ENCODE measurements at regions not wholly inside any gene's neighbourhood (a gene's known extent, or its start where the extent isn't known, plus 50 kb on each side); places are given as distances from the start of the nearest gene placed in this dataset.

- DNase-seq = no peak
Observed at GRCh38 chr3:81932681-81933080, 171.2 kb upstream of the GBE1 start.

GRCh38 chr3:81931265-81932251, 170.1 kb upstream of the GBE1 start:
- DNase-seq = no peak

- no peak for DNase-seq
Observed at GRCh38 chr3:81929697-81930096, 168.3 kb upstream of the GBE1 start.

- no peak for DNase-seq
Observed at GRCh38 chr3:81927811-81928210, 166.4 kb upstream of the GBE1 start.

GRCh38 chr3:81925385-81925784, 163.9 kb upstream of the GBE1 start:
- no peak for DNase-seq

- DNase-seq = no peak
Observed at GRCh38 chr3:81923038-81923437, 161.6 kb upstream of the GBE1 start.

- no peak for DNase-seq
Observed at GRCh38 chr3:81922404-81922803, 161.0 kb upstream of the GBE1 start.

- DNase-seq = no peak
Observed at GRCh38 chr3:81920816-81921215, 159.4 kb upstream of the GBE1 start.

- DNase-seq = no peak
Observed at GRCh38 chr3:81916890-81917289, 155.4 kb upstream of the GBE1 start.

- DNase-seq = no peak
Observed at GRCh38 chr3:81913886-81914663, 152.6 kb upstream of the GBE1 start.

GRCh38 chr3:81911221-81911620, 149.8 kb upstream of the GBE1 start:
- DNase-seq = no peak

- no peak for DNase-seq
Observed at GRCh38 chr3:81910244-81910852, 148.9 kb upstream of the GBE1 start.

- DNase-seq = no peak
Observed at GRCh38 chr3:81909796-81910195, 148.4 kb upstream of the GBE1 start.

GRCh38 chr3:81908561-81908960, 147.1 kb upstream of the GBE1 start:
- no peak for DNase-seq

GRCh38 chr3:81898336-81898735, 136.9 kb upstream of the GBE1 start:
- DNase-seq = no peak

- no peak for DNase-seq
Observed at GRCh38 chr3:81894598-81894997, 133.2 kb upstream of the GBE1 start.

- DNase-seq = no peak
Observed at GRCh38 chr3:81891055-81891895, 129.8 kb upstream of the GBE1 start.

- no peak for DNase-seq
Observed at GRCh38 chr3:81888914-81889557, 127.6 kb upstream of the GBE1 start.

- no peak for DNase-seq
Observed at GRCh38 chr3:81887448-81887847, 126.0 kb upstream of the GBE1 start.

GRCh38 chr3:81886081-81886480, 124.6 kb upstream of the GBE1 start:
- DNase-seq = no peak

GRCh38 chr3:81884791-81885190, 123.3 kb upstream of the GBE1 start:
- DNase-seq = no peak

GRCh38 chr3:81876826-81877225, 115.4 kb upstream of the GBE1 start:
- DNase-seq = no peak
